NCI-H460 (cell line): ENCODE measurements at regions not wholly inside any gene's neighbourhood (a gene's known extent, or its start where the extent isn't known, plus 50 kb on each side); places are given as distances from the start of the nearest gene placed in this dataset.

Experiments used
- DNase-seq: peaks from one replicate; pipeline ENCODE4 v3.0.0-alpha.2; 2016; ENCODE audit warnings: low read depth; ENCODE audit errors: extremely low read depth

GRCh38 chr9:88233091-88233490, 94.8 kb upstream of the SPATA31C2 start:
- no peak for DNase-seq

- DNase-seq: no peak
Observed at GRCh38 chr9:88230612-88231011, 92.3 kb upstream of the SPATA31C2 start.

- no peak for DNase-seq
Observed at GRCh38 chr9:88229434-88229833, 91.2 kb upstream of the SPATA31C2 start.

GRCh38 chr9:88224938-88225337, 86.7 kb upstream of the SPATA31C2 start:
- no peak for DNase-seq

GRCh38 chr9:88221105-88221504, 82.8 kb upstream of the SPATA31C2 start:
- DNase-seq: no peak

DNA sequence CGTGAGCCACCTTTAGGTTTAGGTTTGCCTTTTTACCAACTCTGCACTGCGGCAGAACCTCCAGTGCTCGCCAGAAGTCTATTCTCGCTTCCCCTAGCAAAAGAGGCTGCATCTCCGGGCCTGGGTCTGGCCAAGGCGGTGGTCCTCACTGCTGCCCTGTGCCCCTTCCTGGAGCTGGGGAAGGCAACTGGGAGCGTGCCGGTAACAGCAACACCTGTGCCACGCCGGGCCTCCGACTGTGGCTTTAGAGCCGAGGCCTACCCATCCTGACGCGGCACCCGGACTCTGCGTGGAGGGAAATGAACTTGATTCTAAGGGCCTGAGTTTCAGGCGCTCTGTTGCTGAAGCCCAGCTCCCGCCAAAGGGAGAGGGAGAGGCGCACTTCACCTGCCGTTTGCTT, 82.4 kb upstream of the SPATA31C2 start:
- no peak for DNase-seq

GRCh38 chr9:88219601-88220000, 81.3 kb upstream of the SPATA31C2 start:
- DNase-seq: no peak

GRCh38 chr9:88218726-88219125, 80.5 kb upstream of the SPATA31C2 start:
- DNase-seq: no peak

GRCh38 chr9:88216126-88216995, 78.1 kb upstream of the SPATA31C2 start:
- DNase-seq: no peak

GRCh38 chr9:88215196-88216125, 77.2 kb upstream of the SPATA31C2 start:
- no peak for DNase-seq

- DNase-seq: no peak
Observed at GRCh38 chr9:88202321-88202720, 64.0 kb upstream of the SPATA31C2 start.

- DNase-seq: peak; percentile 12
Observed at GRCh38 chr9:88198341-88198807, 60.1 kb upstream of the SPATA31C2 start.

GRCh38 chr9:88197781-88198340, 59.6 kb upstream of the SPATA31C2 start:
- peak; percentile 40 for DNase-seq

DNA sequence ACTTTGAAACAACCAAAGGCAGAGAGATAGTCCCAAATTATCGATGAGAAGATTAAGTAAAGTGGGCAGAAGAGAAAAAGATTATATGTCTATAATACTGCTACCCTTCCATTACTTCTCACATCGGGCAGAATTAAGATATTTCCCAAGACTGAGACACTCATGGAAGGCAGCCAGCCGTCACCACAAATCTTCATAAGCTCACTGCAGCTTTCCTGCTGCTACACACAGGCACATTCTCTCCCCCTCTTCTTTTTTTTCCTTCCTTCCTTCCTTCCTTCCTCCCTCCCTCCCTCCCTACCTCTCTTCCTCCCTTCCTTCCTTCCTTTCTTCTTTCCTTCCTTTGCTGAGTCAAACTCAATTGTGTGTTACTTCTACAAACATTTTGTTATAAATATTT, 58.7 kb upstream of the SPATA31C2 start:
- no peak for DNase-seq

- no peak for DNase-seq
Observed at GRCh38 chr9:88196142-88196790, 58.0 kb upstream of the SPATA31C2 start.

- no peak for DNase-seq
Observed at GRCh38 chr9:88193766-88194165, 55.5 kb upstream of the SPATA31C2 start.

- DNase-seq: no peak
Observed at GRCh38 chr9:88191456-88191855, 53.2 kb upstream of the SPATA31C2 start.

- DNase-seq: no peak
Observed at GRCh38 chr9:88189371-88189770, 51.1 kb upstream of the SPATA31C2 start.
